HUDEP-2 (cell line): ENCODE measurements at regions not wholly inside any gene's neighbourhood (a gene's known extent, or its start where the extent isn't known, plus 50 kb on each side); places are given as distances from the start of the nearest gene placed in this dataset.
"Not testable (repeated sequence)": the region's sequence is repeated elsewhere in the genome, so short reads cannot be mapped to it uniquely, and the experiment has no call there.

Source experiments
- DNase-seq, 76 experiments: peaks; one replicate each; lab custom pipeline; 2025; ENCODE audit not compliant: unreplicated experiment in 76 of 76; lab: John Stamatoyannopoulos, UW

- no peak for DNase-seq
Measured at GRCh38 chr2:72078773-72079172, 68.9 kb downstream of the CYP26B1 start.

GRCh38 chr2:72077702-72078169 is 69.9 kb downstream of the CYP26B1 start:
- no peak for DNase-seq

GRCh38 chr2:72073373-72073772 is 74.3 kb downstream of the CYP26B1 start:
- DNase-seq: not testable (repeated sequence)

- DNase-seq: not testable (repeated sequence)
Measured at GRCh38 chr2:72064197-72064596, 83.5 kb downstream of the CYP26B1 start.

- DNase-seq: no peak
Measured at GRCh38 chr2:72062336-72062735, 85.3 kb downstream of the CYP26B1 start.

- no peak for DNase-seq
Measured at GRCh38 chr2:72057308-72057707, 90.4 kb downstream of the CYP26B1 start.

- DNase-seq: no peak
Measured at GRCh38 chr2:72051971-72052505, 95.6 kb downstream of the CYP26B1 start.

- no peak for DNase-seq
Measured at GRCh38 chr2:72051204-72051603, 96.5 kb downstream of the CYP26B1 start.

GRCh38 chr2:72050734-72051133 is 96.9 kb downstream of the CYP26B1 start:
- DNase-seq: no peak

GRCh38 chr2:72048881-72049477 is 98.7 kb downstream of the CYP26B1 start:
- no peak for DNase-seq

GRCh38 chr2:72043985-72044384 is 103.7 kb downstream of the CYP26B1 start:
- DNase-seq: no peak

GRCh38 chr2:72041638-72042111 is 106.0 kb downstream of the CYP26B1 start:
- no peak for DNase-seq

GRCh38 chr2:72040629-72041571 is 106.8 kb downstream of the CYP26B1 start:
- no peak for DNase-seq

GRCh38 chr2:72038524-72038923 is 109.1 kb downstream of the CYP26B1 start:
- no peak for DNase-seq

- no peak for DNase-seq
Measured at GRCh38 chr2:72037261-72037666, 110.4 kb downstream of the CYP26B1 start.

GRCh38 chr2:72036595-72036994 is 111.1 kb downstream of the CYP26B1 start:
- DNase-seq: no peak

GRCh38 chr2:72036173-72036545 is 111.5 kb downstream of the CYP26B1 start:
- no peak for DNase-seq

- no peak for DNase-seq
Measured at GRCh38 chr2:72035518-72036172, 112.0 kb downstream of the CYP26B1 start.

- DNase-seq: no peak
Measured at GRCh38 chr2:72034353-72035095, 113.1 kb downstream of the CYP26B1 start.

- DNase-seq: no peak
Measured at GRCh38 chr2:72033636-72034035, 114.0 kb downstream of the CYP26B1 start.
